GM18517 (cell line): ENCODE measurements at regions not wholly inside any gene's neighbourhood (a gene's known extent, or its start where the extent isn't known, plus 50 kb on each side); places are given as distances from the start of the nearest gene placed in this dataset.
A peak's percentile ranks its signal among the peaks of the same experiment; 100 is the strongest.

ENCODE experiments used
- ATAC-seq: cut with Tn5 transposase; IDR thresholded peaks from one replicate; pipeline ENCODE4 v1.9.1; 2021; ENCODE audit warnings: mild to moderate bottlenecking, moderate library complexity; ENCODE audit not compliant: unreplicated experiment

DNA sequence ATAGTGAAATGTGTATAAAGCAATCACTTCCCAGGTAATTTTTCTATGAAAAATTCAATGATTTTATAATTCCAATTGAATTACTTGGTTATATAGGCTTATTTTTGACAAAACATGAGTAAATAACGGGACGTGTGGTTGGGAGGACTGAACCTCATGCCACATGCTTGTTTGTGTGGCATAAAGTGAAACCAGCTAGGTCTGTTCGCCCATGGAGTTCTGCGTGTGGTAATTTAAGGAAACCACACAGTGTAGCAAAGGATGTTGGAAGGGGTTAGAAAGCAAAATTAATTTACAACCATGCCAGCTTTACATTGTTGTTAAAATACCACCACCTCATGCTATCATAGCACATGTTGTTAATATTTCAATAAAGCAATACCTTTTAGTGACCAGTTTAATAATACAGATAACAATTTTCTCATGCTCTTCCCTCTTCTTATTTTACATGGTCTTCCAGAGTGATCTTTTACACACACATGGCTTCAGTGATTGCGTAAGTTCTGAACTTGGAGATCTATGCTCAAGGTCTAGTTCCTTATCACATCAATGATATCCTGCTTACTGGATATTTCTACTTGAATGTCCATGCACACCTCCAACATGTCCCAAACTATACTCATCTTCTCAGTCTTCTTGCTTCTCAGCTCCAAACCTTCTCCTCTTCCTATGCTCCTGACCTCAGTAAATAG, 156.4 kb upstream of the ITGA4 start:
- no peak for ATAC-seq

DNA sequence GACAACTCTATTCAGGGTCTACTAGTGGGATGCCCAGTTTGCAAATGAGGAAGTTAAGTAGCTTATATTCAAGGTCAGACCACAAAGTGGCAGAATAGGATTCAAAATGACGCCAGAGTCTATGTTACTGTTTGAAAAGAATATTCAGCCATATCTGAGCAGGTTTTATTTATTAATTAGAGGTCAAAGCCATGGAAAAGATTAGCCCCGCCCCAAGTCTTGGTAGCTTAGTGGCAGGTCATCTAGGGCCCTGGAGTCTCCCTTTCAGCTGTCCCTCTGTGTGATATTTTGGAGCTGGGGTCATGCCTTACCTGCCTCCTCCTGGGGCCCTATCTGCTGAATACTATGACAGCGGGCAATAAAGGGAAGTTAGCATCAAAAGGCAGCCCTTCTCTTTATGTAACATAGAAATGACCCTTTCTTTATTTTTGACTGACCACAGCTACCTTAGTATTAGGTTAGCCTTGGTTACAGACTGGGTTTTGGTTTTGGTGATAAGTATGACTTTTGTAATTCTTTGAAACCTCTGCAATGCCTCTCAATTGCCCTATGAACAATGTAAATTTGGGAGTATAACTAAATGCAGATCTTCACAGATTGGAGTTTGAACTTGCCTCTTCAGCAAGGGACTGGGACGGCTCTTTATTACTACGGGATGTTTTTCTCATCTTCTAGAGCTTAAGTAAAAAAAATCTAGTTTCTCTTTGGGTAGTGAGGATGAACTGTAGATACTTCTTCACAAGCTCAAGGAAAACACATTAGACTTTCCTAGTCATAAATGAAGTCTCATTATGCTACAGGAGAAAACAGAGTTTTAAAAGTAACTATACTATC, 153.0 kb upstream of the ITGA4 start:
- no peak for ATAC-seq

DNA sequence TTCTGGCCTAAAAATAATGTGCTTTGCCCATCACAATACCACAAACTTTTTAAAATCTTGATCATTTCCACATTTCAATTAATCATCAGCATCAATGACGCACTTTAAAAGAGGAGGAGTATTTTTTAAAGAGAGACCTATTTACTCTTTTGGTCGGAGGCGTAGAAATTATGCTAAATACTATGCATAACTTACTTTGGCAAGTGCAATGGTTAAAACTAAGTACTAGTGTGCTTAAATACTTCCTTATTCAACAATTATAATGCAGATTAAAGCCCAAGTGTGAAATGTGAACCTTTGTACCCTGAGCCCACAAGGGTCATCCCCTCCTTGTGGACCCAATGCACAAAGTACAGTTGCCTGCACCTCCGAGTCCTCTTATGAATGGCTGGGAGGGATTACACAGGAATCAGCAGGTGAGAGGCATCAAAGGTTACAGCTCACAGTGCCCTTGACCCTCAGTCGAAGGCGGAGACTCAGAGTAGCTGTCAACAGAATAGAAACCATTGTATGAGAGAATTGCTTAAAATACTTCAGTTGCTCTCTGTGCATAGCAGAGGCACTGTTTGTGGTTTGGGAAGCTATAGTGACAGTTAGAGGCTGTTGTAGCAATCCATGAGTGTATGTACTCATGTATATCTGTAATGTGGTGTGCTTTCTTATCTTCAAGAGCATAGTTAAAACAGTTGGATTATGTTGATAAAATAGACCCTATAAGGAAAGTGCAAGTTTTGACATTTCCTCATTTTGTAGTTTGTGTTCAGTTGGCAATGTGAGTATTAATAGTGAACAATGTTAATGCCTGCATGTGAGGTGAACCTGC, 151.7 kb upstream of the ITGA4 start:
- ATAC-seq: peak; percentile 94

DNA sequence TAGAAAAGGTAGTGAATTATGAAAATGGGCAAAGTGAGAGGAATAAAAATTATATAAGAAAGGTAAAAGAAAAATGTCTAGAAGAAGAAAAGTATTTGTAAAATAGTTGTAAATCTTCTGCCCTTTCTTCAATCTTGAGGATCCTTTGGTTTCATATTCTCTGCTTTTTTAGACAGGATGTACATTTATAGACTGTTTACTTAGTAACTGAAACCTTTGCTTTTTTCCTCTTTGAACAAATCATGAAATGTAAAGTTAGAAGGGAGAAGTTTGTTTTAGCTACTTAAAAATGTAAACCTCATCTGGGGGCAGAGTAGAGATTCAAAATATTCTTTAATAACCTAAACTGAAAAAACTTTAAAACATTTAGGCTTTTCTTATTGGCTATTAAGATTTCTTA, 150.4 kb upstream of the ITGA4 start:
- peak; percentile 27 for ATAC-seq

DNA sequence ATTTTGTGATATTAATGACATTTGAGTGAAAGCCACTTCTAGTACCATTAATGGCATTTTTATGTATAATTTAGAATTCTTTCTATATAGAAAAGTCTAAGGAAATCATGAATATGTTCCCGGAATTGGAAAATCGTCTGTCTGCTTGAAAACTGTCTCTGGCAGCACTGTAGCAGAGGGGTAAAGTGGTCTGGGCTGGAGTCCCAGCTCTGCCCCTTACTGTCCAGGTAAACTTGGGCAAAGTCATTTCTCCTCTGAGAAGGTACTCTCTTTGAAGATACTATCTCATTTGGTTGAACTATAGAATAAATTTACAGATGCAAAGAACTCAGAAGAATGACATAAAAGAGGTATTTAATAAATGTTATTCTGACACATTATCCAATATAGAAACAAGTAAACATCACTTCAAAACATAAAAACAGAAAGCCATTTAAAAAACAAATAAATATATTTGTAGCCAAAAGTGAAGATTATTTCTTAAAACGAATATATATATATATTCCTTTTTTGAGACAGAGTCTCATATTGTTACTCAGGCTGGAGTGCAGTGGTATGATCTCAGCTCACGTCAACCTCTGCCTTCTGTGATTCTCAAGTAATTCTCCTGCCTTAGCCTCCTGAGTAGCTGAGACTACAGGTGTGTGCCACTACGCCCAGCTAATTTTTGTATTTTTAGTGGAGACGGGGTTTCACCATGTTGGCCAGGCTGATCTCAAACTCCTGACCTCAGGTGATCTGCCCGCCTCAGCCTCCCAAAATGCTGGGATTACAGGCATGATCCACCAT, 149.8 kb upstream of the ITGA4 start:
- ATAC-seq: no peak

DNA sequence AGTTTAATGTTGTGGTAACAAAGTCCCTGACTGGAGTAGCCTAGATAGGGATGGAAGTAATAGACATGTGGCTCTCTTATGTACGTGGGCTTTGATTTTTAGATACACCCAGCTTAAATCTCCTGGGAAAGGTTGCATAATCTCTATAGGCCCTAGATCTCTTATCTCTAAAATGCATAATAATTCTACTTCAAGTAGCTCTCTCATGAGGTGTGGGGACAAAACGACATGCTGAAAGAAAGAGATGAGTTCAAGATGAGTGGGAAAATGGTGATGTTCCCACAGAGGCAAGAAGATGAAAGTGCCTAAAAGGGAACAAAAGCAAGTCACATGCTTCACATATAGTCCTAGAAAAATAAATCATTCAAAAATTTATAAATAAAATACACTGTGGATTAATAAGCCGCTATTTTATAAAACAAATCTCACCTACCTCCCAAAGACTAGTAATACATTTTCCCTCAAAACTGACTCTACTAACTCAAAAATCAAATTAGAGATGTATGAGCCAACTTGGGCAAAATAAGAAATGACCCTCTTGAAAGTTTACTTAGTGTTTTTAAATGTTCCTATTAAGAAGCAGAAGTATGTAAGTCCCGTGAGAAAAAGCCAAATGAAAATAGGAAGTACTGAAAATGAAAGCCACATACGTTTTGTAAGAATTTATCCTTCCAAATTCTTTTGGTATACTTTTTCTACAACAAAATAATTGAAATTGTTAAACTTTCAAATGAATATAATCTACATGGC, 148.2 kb upstream of the ITGA4 start:
- no peak for ATAC-seq

DNA sequence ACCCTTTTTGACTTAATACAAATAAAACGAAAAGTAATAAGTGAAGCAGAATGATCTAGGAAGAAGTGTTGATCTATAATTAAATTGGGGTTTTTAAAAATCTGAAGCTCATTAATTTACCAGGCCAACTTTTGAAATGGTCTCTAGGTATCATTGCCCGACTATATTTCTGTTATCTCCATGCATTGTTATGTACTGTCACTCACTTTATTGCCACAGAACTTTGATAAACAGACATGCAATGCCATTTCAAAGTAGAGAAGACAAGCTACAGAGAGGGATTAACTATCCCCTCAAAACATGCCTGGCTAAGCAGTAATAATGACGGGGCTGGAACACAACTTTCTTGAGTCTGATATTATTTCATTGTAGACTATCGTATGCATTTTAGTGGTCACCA, 147.6 kb upstream of the ITGA4 start:
- no peak for ATAC-seq

DNA sequence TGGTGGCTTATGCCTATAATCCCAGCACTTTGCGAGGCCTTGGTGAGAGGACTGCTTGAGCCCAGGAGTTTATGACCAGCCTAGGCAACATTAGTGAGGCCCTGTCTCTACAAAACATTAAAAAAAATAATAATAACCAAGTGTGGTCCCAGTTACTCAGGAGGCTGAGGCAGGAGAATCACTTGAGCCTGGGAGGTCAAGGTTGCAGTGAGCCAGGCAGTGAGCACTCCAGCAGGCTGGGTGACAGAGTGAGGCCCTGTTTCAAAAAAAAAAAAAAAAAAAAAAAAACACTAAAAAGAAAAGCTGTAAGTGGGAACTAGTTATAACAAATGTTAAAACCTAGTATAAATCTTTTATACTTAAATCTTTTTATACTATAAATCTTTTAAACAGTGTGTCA, 146.2 kb upstream of the ITGA4 start:
- ATAC-seq: no peak

DNA sequence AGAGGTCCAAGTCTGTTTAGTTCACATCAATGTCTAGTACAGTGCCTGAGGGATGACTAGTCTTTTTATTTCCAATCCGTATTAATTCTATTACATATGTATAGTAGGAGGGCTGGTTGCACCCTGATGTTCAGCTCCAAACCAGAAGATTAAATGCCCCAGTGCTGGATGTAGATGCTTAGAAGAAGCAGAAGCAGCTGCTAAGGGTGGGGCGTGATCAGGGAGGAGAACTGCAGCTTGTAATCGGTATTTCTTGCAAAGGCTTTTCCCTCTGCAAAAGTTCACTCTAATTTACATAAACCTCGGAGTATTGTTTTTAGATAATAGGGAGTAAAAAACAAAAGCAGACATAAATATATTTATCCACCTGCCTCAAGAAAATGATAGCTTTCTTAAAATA, 145.3 kb upstream of the ITGA4 start:
- peak; percentile 14 for ATAC-seq

DNA sequence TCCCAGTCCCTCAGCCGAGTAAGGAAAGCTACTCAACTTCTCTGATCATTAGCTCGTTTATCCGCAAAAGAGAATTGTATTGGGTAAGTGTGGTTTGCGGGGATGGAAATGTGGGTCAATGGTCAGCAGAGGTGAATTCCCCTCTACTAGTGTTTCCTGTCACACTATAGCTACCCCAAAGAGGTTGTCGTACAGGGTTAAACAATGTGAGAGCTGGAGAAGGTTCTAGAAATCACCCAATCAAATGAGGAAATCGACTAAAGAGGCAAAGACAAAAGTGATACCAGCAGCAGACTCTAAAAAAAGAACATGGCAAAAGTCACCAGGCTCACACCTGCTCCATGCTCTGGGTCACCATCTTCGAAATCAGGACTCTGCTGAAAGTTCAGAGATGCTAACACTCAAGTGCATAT, 144.7 kb upstream of the ITGA4 start:
- ATAC-seq: peak; percentile 89

DNA sequence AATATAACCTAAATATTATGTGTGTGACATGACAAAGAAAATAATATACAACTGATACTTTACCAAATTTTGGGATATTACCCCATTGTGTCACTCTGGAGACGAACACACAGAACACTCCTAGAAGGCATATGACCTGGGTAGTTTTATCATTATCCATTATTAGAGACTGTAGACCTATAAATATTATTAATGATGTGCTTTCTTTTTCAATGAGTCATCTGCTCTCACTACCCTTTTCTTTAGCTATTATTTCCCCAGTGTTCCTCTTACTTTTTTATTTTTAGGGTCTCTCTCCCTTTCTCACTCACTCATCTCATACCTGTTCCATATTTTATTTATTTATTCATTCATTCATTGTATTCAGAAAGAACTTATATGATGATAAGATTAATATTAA, 143.3 kb upstream of the ITGA4 start:
- ATAC-seq: peak; percentile 22

DNA sequence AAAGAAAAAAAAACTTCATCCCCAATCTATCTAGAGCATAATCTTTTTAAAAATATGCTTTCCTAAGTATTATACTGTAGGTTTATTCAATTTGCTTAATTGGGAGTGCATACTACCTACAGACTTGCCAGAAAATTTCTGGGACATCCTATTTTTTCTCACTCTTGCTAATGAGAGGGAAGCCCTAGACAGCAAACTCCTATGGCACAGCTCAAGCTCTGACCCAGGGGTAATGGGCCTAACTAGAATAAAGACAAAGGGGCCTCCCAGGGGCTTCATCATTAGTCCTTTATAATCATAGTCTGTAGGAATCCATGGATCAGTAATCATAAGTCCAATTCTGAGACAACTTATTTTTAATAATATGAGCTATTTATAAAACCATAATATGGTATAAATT, 142.6 kb upstream of the ITGA4 start:
- ATAC-seq: no peak

DNA sequence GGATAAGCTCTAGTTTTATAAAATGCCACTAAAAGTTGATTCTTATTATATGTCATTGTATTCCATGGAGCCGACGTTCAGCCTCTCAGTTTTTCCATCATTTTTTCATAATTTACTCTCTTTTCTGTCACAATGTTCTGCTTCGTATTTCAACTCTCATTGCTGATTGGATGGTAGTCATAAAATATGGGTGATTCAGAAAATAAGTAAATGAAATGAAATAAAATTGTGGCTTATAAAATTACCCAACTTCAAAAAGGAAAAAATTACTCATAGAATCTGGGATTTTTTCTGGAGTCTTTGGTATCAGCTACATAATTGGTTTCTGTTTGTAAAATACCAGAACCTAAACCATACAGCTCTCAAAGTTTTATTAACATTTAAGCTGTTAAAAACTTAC, 139.7 kb upstream of the ITGA4 start:
- ATAC-seq: no peak

DNA sequence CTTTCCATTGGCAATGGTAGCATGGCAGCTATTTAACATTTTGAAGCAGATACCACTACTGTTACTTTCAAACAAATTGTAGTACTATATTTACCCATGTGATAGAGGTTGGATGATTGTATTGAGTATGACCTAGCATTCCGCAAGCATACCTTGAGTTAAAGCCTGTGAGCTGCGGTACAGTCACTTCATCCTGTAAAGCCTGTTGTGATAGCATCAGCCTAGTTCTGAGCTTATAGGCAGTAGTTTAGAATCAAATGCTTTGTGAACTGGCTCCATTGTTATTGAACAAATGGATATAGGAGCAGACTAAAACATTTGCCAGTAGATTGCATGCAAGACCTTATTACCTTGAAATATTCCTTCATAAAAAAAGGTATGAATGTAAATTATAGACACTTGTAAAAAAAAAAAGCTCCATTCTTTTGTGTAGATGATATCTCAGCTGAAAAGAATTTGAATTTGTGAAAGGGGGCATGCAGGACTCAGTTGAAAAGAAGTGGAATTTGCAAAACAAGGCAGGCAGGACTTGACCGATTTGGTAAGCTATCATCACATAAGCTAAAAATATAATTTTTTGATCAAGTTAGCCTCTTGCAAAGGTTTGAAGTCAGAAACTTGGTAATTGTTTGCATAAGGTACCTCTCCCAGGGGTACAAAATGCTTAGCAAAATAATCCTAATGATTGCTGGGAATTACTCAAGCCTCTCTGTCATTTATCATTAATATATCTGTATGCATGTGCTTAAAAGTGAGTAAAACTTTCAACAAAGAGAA, 138.5 kb upstream of the ITGA4 start:
- ATAC-seq: no peak

DNA sequence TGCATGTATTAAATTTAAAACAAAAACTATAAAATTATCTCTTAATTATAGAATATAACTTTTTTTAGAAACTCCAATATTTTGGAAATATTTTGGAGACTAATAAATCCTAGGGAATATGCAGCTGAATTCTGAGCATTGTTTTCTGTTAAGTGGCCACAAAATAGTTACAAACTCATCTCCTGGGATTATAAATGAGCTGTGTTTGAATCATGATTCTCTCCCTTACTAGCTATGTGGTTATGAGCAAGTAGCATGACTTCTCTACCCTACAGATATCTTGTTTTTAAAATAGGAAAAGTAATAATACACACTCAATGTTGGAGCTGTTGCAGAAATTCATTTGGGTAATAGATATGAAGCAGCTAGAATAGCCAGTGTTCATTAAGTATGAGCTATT, 137.9 kb upstream of the ITGA4 start:
- ATAC-seq: no peak

DNA sequence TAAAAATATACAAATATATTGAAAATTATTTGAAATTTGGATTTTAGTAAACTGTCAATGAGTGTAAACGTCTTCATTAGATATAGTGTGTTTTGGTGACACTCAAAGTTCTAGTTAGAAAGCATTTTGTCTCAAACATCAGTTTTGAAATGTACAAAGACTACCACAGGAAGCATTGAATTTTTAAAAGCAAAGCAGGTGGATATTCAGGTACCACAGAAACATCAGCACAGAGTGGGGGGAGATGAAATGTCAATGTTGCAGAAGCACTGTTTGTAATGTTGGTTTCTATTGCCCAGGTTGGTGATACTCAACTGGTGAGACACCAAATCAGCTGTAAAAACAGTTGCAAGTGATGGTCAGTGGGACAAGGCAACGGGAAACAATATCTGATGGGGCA, 136.5 kb upstream of the ITGA4 start:
- no peak for ATAC-seq

DNA sequence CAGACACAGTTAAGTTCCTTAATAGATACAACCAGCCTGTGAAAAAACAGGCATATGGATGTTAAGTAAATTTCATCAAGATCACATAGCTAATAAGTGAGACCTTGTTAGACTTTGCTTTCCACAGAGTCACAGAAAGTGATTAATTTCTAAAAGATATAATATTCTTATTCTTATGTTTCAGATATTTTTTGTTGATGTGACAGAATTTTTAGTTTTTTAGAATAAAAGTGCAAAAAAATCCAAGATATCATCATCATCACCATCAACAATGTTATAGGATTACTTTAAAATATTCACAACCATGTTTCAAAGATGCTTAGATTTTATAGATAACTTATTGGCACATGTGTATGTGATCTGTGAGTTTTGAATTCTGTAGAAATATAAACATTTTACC, 132.3 kb upstream of the ITGA4 start:
- ATAC-seq: no peak

DNA sequence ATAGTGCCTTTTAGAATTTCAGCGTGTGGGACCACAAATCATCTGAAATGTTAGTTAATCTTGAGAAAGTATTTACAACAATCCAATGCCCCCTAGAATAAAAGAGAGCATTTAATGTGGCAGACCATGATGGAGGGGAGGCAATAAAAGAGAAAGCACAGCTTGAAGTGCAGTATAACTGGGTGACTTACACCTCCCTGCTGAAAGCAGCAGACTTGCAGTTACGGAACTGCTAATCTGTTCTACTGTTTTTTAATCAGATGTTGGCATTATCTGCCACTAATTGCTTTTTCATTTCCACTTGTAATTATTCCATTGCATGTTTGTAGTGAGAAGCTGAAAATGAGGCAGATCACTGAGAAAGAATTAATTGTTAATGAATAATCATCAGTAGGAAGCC, 130.5 kb upstream of the ITGA4 start:
- no peak for ATAC-seq

DNA sequence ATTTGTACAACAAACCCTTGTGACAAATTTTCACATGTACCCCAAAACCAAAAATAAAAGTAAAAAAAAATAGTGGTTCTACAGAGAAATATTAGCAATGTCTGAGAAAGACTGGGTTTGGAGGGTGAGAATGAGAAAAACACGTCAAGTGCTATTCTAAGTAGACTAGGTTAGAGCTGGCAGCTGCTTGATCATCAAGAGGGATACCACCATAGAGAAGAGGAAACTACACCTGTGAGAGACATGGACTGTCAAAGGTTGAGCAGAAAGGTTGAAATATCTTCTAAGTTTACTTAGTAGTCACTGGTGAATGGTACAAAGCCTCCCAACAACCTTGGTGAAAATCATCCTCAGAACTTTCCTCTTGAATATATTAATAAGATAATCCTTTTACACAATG, 126.9 kb upstream of the ITGA4 start:
- ATAC-seq: no peak
